HCT116 (cell line): ENCODE measurements at regions not wholly inside any gene's neighbourhood (a gene's known extent, or its start where the extent isn't known, plus 50 kb on each side); places are given as distances from the start of the nearest gene placed in this dataset.

Experiments
- ATAC-seq: fragments of 200-7000 bp; cut with Tn5 transposase; 2 replicates; pipeline ENCODE4 v1.9.1; 2020; ENCODE audit warnings: mild to moderate bottlenecking, moderate library complexity
- BruUV-seq: library from RNA; stranded (reverse); fragments of 400-500 nt; replicated peaks from 2 replicates; lab custom pipeline; 2021; lab: Mats Ljungman, UMichigan
- CTCF ChIA-PET: fragments of 300-600 bp; sonication (Branson Sonifier 250); formaldehyde crosslinking; loops from one replicate; lab custom pipeline; 2021; ENCODE audit warnings: antibody characterized with exemption; lab: Charles Lee
- POLR2A ChIA-PET: fragments of 300-600, 350-600 bp; sonication (Branson Sonifier 250); formaldehyde crosslinking; loops from one replicate; lab custom pipeline; 2021; ENCODE audit warnings: antibody characterized with exemption; lab: Charles Lee
- RAD21 ChIA-PET, 2 experiments: fragments of 300-600 bp; sonication (Branson Sonifier 250); formaldehyde crosslinking; loops; one replicate each; lab custom pipeline; 2023; ENCODE audit warnings: low total read pairs in 2 of 2; ENCODE audit not compliant: uncharacterized antibody in 2 of 2, unreplicated experiment in 2 of 2, low non-redundant PET in 1 of 2; lab: Charles Lee
- DNase-seq: peaks from one replicate; pipeline ENCODE4 v3.0.0-alpha.2; 2010; ENCODE audit warnings: low read depth, low spot score
- H2AFZ ChIP-seq: fragments of 200-600 bp; shearing (Covaris generic), sonication (generic); 2 replicates; pipeline ENCODE4 v1.6.1; 2017; ENCODE audit warnings: low read depth, mixed run types, mixed read lengths, antibody characterized with exemption, low read length; ENCODE audit not compliant: poor library complexity, severe bottlenecking
- H3K27ac ChIP-seq: 2 replicates; pipeline ENCODE4 v1.5.1; 2012; ENCODE audit warnings: low read depth, low read length
- H3K27me3 ChIP-seq: fragments of 200-600 bp; sonication (generic); 2 replicates; pipeline ENCODE4 v1.6.1; 2016; ENCODE audit warnings: mixed run types, low read length, mixed read lengths; ENCODE audit not compliant: insufficient read depth
- H3K36me3 ChIP-seq, 2 experiments: fragments of 200-500 bp in 1 of 2; fragments of 200-600 bp in 1 of 2; sonication (Bioruptor generic) in 1 of 2; sonication (generic) in 1 of 2; 2 replicates each; pipeline versions ENCODE4 v1.5.1 to v1.6.1; 2014 to 2016; ENCODE audit warnings: low read length in 2 of 2, inconsistent platforms in 1 of 2, mixed read lengths in 1 of 2, mixed run types in 1 of 2; ENCODE audit not compliant: insufficient read depth in 2 of 2, control insufficient read depth in 1 of 2
- H3K4me1 ChIP-seq, 2 experiments: fragments of 200-600 bp in 1 of 2; sonication (generic) in 1 of 2; 2 replicates each; pipeline versions ENCODE4 v1.5.1 to v1.6.1; 2012 to 2017; ENCODE audit warnings: low read length in 2 of 2, inconsistent platforms in 1 of 2, mild to moderate bottlenecking in 1 of 2, mixed read lengths in 1 of 2, mixed run types in 1 of 2, moderate library complexity in 1 of 2; ENCODE audit not compliant: insufficient read depth in 2 of 2, control insufficient read depth in 1 of 2
- H3K4me2 ChIP-seq: fragments of 200-600 bp; sonication (generic); 2 replicates; pipeline ENCODE4 v1.6.1; 2017; ENCODE audit warnings: mixed run types, low read length, mixed read lengths
- H3K4me3 ChIP-seq, 2 experiments: fragments of 200-600 bp in 1 of 2; sonication (generic) in 1 of 2; replicated peaks in 1 of 2; 2 replicates each; pipeline ENCODE4 v1.5.1; 2011 to 2016; ENCODE audit warnings: low read length in 2 of 2, control low read depth in 1 of 2, low read depth in 1 of 2, mild to moderate bottlenecking in 1 of 2, mixed read lengths in 1 of 2, mixed run types in 1 of 2
- H3K79me2 ChIP-seq: fragments of 200-600 bp; sonication (generic); 2 replicates; pipeline ENCODE4 v1.6.1; 2017; ENCODE audit warnings: mild to moderate bottlenecking, mixed run types, low read length, moderate library complexity, mixed read lengths; ENCODE audit not compliant: insufficient read depth
- H3K9ac ChIP-seq: fragments of 200-600 bp; sonication (generic); 2 replicates; pipeline ENCODE4 v1.6.1; 2016; ENCODE audit warnings: low read length, mixed read lengths
- H3K9me2 ChIP-seq: fragments of 200-600 bp; sonication (generic), shearing (Covaris generic); 2 replicates; pipeline ENCODE4 v1.6.1; 2017; ENCODE audit warnings: mixed run types, mild to moderate bottlenecking, moderate library complexity; ENCODE audit not compliant: insufficient read depth
- H3K9me3 ChIP-seq, 2 experiments: fragments of 200-500 bp in 1 of 2; fragments of 200-600 bp in 1 of 2; sonication (Bioruptor generic) in 1 of 2; sonication (generic) in 1 of 2; 2 replicates each; pipeline ENCODE4 v1.6.1; 2014 to 2017; ENCODE audit warnings: low read length in 2 of 2, mixed read lengths in 2 of 2, inconsistent platforms in 1 of 2, low read depth in 1 of 2, mild to moderate bottlenecking in 1 of 2, mixed run types in 1 of 2, moderate library complexity in 1 of 2; ENCODE audit not compliant: control insufficient read depth in 1 of 2, insufficient read depth in 1 of 2
- H4K20me1 ChIP-seq: fragments of 200-600 bp; sonication (generic), shearing (Covaris generic); 2 replicates; pipeline ENCODE4 v1.6.1; 2017; ENCODE audit warnings: mixed run types, mild to moderate bottlenecking, moderate library complexity; ENCODE audit not compliant: insufficient read depth
- CBX3 ChIP-seq: IDR thresholded peaks from 2 replicates; pipeline ENCODE4 v1.6.1; 2012; ENCODE audit warnings: low read depth
- EGR1 ChIP-seq: IDR thresholded peaks from 2 replicates; pipeline ENCODE4 v1.6.1; 2012; ENCODE audit warnings: low read depth
- ELF1 ChIP-seq: IDR thresholded peaks from 2 replicates; pipeline ENCODE4 v1.6.1; 2012; ENCODE audit warnings: low read depth, borderline replicate concordance
- POLR2AphosphoS5 ChIP-seq: IDR thresholded peaks from 2 replicates; pipeline ENCODE4 v1.6.1; 2011; ENCODE audit warnings: mild to moderate bottlenecking, low read depth, low read length, moderate library complexity
- SIN3A ChIP-seq: IDR thresholded peaks from 2 replicates; pipeline ENCODE4 v1.6.1; 2012; ENCODE audit warnings: low read depth
- SRF ChIP-seq: IDR thresholded peaks from 2 replicates; pipeline ENCODE4 v1.6.1; 2012; ENCODE audit warnings: low read depth
- ZFX ChIP-seq: fragments of 450-650 bp; IDR thresholded peaks from 2 replicates; pipeline ENCODE4 v1.6.1; 2017
- ZNF274 ChIP-seq: fragments of 200-500 bp; sonication (Bioruptor generic); IDR thresholded peaks from 2 replicates; pipeline ENCODE4 v1.6.1; 2014; ENCODE audit warnings: mild to moderate bottlenecking, low read depth, low read length, inconsistent platforms
- intact Hi-C: fragments of 100-400 bp; cut with micrococcal nuclease; formaldehyde crosslinking; loops from 2 replicates; pipeline ENCODE4 v1.10.0; 2022
- TF ChIP-seq, protein P1 (sequence below), 3 experiments: fragments of 200-600 bp in 1 of 3; sonication (generic) in 1 of 3; IDR thresholded peaks in 2 of 3; conservative IDR thresholded peaks in 1 of 3; 2 replicates each; pipeline ENCODE4 v1.5.1; 2012 to 2017; ENCODE audit warnings: low read depth in 2 of 3, low read length in 2 of 3, antibody characterized with exemption in 1 of 3, borderline replicate concordance in 1 of 3, control low read depth in 1 of 3, mild to moderate bottlenecking in 1 of 3, mixed read lengths in 1 of 3, mixed run types in 1 of 3, moderate library complexity in 1 of 3; ENCODE audit not compliant: insufficient read depth in 1 of 3
- TF ChIP-seq, protein P2 (sequence below): IDR thresholded peaks from 2 replicates; pipeline ENCODE4 v1.6.1; 2012; ENCODE audit warnings: low read depth
- TF ChIP-seq, protein P3 (sequence below): IDR thresholded peaks from 2 replicates; pipeline ENCODE4 v1.6.1; 2012

DNA sequence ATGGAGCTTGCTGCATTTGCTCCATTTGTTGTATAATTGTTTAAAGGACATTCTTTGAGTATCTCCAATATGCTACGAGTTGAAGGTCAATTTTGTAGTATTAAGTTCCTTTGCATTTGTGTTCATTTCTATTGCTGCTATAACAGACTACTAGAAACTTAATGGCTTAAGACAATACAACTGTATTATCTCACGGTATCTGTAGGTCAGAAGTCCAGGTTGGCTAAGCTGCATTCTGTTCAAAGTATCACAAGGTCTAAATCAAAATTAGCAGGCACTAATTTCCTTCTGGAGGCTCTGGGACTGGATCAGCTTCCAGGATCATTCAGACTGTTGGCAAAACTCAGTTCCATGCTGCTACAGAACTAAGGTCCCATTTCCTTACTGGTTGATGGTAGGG lies 340.6 kb downstream of the GXYLT1 start:
- CTCF ChIA-PET: no interaction called here
- Histone ChIP-seq H3K79me2 (no peaks in the 10 kb centered on the region), H3K27ac (no peak overlapping the region), H3K9ac (no peak overlapping the region), H3K27me3 (no peaks in the 10 kb centered on the region), H2AFZ (no peak overlapping the region), H3K4me2 (no peak overlapping the region), H3K9me3 (no peaks in the 10 kb centered on the region), H4K20me1 (no peaks in the 10 kb centered on the region), H3K4me3 (no peak overlapping the region), H3K36me3 (no peaks in the 10 kb centered on the region), H3K9me2 (no peaks in the 10 kb centered on the region), H3K4me1 (no peaks in the 10 kb centered on the region)
- no peak for TF ChIP-seq POLR2AphosphoS5
- TF ChIP-seq, protein P1, sequence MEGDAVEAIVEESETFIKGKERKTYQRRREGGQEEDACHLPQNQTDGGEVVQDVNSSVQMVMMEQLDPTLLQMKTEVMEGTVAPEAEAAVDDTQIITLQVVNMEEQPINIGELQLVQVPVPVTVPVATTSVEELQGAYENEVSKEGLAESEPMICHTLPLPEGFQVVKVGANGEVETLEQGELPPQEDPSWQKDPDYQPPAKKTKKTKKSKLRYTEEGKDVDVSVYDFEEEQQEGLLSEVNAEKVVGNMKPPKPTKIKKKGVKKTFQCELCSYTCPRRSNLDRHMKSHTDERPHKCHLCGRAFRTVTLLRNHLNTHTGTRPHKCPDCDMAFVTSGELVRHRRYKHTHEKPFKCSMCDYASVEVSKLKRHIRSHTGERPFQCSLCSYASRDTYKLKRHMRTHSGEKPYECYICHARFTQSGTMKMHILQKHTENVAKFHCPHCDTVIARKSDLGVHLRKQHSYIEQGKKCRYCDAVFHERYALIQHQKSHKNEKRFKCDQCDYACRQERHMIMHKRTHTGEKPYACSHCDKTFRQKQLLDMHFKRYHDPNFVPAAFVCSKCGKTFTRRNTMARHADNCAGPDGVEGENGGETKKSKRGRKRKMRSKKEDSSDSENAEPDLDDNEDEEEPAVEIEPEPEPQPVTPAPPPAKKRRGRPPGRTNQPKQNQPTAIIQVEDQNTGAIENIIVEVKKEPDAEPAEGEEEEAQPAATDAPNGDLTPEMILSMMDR (IDR thresholded peaks at IDR 0.05 in 2 of 3, conservative IDR thresholded peaks at IDR 0.05 in 1 of 3; ENCODE audit: borderline replicate concordance in 1 of 3, insufficient read depth in 1 of 3, low read depth in 2 of 3, low read length in 2 of 3): no peak
- no peak for TF ChIP-seq EGR1
- no peak for TF ChIP-seq ELF1
- no peak for TF ChIP-seq SRF
- TF ChIP-seq SIN3A: no peak
- TF ChIP-seq ZFX: no peak
- no peak for TF ChIP-seq CBX3
- TF ChIP-seq, protein P2, sequence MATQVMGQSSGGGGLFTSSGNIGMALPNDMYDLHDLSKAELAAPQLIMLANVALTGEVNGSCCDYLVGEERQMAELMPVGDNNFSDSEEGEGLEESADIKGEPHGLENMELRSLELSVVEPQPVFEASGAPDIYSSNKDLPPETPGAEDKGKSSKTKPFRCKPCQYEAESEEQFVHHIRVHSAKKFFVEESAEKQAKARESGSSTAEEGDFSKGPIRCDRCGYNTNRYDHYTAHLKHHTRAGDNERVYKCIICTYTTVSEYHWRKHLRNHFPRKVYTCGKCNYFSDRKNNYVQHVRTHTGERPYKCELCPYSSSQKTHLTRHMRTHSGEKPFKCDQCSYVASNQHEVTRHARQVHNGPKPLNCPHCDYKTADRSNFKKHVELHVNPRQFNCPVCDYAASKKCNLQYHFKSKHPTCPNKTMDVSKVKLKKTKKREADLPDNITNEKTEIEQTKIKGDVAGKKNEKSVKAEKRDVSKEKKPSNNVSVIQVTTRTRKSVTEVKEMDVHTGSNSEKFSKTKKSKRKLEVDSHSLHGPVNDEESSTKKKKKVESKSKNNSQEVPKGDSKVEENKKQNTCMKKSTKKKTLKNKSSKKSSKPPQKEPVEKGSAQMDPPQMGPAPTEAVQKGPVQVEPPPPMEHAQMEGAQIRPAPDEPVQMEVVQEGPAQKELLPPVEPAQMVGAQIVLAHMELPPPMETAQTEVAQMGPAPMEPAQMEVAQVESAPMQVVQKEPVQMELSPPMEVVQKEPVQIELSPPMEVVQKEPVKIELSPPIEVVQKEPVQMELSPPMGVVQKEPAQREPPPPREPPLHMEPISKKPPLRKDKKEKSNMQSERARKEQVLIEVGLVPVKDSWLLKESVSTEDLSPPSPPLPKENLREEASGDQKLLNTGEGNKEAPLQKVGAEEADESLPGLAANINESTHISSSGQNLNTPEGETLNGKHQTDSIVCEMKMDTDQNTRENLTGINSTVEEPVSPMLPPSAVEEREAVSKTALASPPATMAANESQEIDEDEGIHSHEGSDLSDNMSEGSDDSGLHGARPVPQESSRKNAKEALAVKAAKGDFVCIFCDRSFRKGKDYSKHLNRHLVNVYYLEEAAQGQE: no peak
- TF ChIP-seq, protein P3, sequence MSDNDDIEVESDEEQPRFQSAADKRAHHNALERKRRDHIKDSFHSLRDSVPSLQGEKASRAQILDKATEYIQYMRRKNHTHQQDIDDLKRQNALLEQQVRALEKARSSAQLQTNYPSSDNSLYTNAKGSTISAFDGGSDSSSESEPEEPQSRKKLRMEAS: no peak
- TF ChIP-seq ZNF274: no peak
- RAD21 ChIA-PET: no interaction called here
- POLR2A ChIA-PET: no interaction called here
- intact Hi-C loops: no loop called here
- ATAC-seq (no peak), DNase-seq (no peak)
- BruUV-seq: no TSS peak
